Nephron (organoid): ENCODE measurements at regions not wholly inside any gene's neighbourhood (a gene's known extent, or its start where the extent isn't known, plus 50 kb on each side); places are given as distances from the start of the nearest gene placed in this dataset.
A peak's percentile ranks its signal among the peaks of the same experiment; 100 is the strongest.

Experiments
- H3K27ac Mint-ChIP-seq, 3 experiments: 2 replicates each; pipeline ENCODE4 v1.8.0; 2020; ENCODE audit warnings: mixed read lengths in 3 of 3, mild to moderate bottlenecking in 2 of 3, moderate library complexity in 1 of 3
- H3K27me3 Mint-ChIP-seq: 2 replicates; pipeline ENCODE4 v1.8.0; 2021; ENCODE audit warnings: low read depth, mild to moderate bottlenecking, moderate library complexity, mixed read lengths
- H3K36me3 Mint-ChIP-seq: 2 replicates; pipeline ENCODE4 v1.8.0; 2020; ENCODE audit warnings: low read depth, mixed read lengths
- H3K4me1 Mint-ChIP-seq: 2 replicates; pipeline ENCODE4 v1.8.0; 2020; ENCODE audit warnings: mixed read lengths
- H3K4me3 Mint-ChIP-seq, 3 experiments: 2 replicates each; pipeline ENCODE4 v1.8.0; 2020; ENCODE audit warnings: mild to moderate bottlenecking in 3 of 3, mixed read lengths in 3 of 3, moderate library complexity in 2 of 3
- H3K9me3 Mint-ChIP-seq: 2 replicates; pipeline ENCODE4 v1.8.0; 2020; ENCODE audit warnings: mixed read lengths
- CTCF ChIP-seq, 3 experiments: fragments of 200-600 bp; sonication (generic); IDR thresholded peaks; one replicate each; pipeline ENCODE4 v1.5.0; 2021; ENCODE audit warnings: antibody characterized with exemption in 3 of 3; ENCODE audit not compliant: unreplicated experiment in 3 of 3

GRCh38 chr11:82176945-82177344, 556.7 kb downstream of the FAM181B start:
- Mint-ChIP-seq H3K9me3 (peaks cover 6% of the 10 kb centered on the region), H3K27me3 (no peaks in the 10 kb centered on the region), H3K36me3 (no peaks in the 10 kb centered on the region), H3K4me1 (no peaks in the 10 kb centered on the region), H3K4me3 (no peak overlapping the region), H3K27ac (no peak overlapping the region)
- no peak for TF ChIP-seq CTCF (IDR thresholded peaks at IDR 0.05; ENCODE audit: unreplicated experiment in 3 of 3)

- no peak overlapping the region for H3K4me3 Mint-ChIP-seq
- no peaks in the 10 kb centered on the region for H3K27me3 Mint-ChIP-seq
- no peaks in the 10 kb centered on the region for H3K4me1 Mint-ChIP-seq
- TF ChIP-seq CTCF (IDR thresholded peaks at IDR 0.05; ENCODE audit: unreplicated experiment in 3 of 3), result no peak
- no peaks in the 10 kb centered on the region for H3K36me3 Mint-ChIP-seq
- peaks cover 6% of the 10 kb centered on the region for H3K9me3 Mint-ChIP-seq
- no peak overlapping the region for H3K27ac Mint-ChIP-seq
Observed at GRCh38 chr11:82176365-82176764, 557.3 kb downstream of the FAM181B start.

GRCh38 chr11:82174610-82175009, 559.1 kb downstream of the FAM181B start:
- Mint-ChIP-seq H3K9me3 (no peaks in the 10 kb centered on the region), H3K36me3 (no peaks in the 10 kb centered on the region), H3K4me1 (no peaks in the 10 kb centered on the region), H3K27me3 (no peaks in the 10 kb centered on the region), H3K27ac (no peak overlapping the region), H3K4me3 (no peak overlapping the region)
- peak in 1 of 3 experiments; percentile 33 for TF ChIP-seq CTCF (IDR thresholded peaks at IDR 0.05; ENCODE audit: unreplicated experiment in 3 of 3)

GRCh38 chr11:82146789-82147188, 586.9 kb downstream of the FAM181B start:
- Mint-ChIP-seq H3K36me3 (no peaks in the 10 kb centered on the region), H3K9me3 (no peaks in the 10 kb centered on the region), H3K27ac (no peak overlapping the region), H3K4me3 (no peak overlapping the region), H3K27me3 (no peaks in the 10 kb centered on the region), H3K4me1 (peaks cover 4% of the 10 kb centered on the region)
- TF ChIP-seq CTCF (IDR thresholded peaks at IDR 0.05; ENCODE audit: unreplicated experiment in 3 of 3), result no peak

- Mint-ChIP-seq H3K36me3 (no peaks in the 10 kb centered on the region), H3K27me3 (peaks cover 13% of the 10 kb centered on the region), H3K4me1 (no peaks in the 10 kb centered on the region), H3K27ac (no peak overlapping the region), H3K4me3 (no peak overlapping the region), H3K9me3 (peaks cover 10% of the 10 kb centered on the region)
- no peak for TF ChIP-seq CTCF (IDR thresholded peaks at IDR 0.05; ENCODE audit: unreplicated experiment in 3 of 3)
Observed at GRCh38 chr11:82118946-82119345, 614.7 kb downstream of the FAM181B start.

- peaks cover 13% of the 10 kb centered on the region for H3K27me3 Mint-ChIP-seq
- TF ChIP-seq CTCF (IDR thresholded peaks at IDR 0.05; ENCODE audit: unreplicated experiment in 3 of 3), result no peak
Observed at GRCh38 chr11:82117362-82117761, 616.3 kb downstream of the FAM181B start.

More at GRCh38 chr11:82117362-82117761, 616.3 kb downstream of the FAM181B start:
- Mint-ChIP-seq H3K27ac (no peak overlapping the region), H3K36me3 (no peaks in the 10 kb centered on the region), H3K9me3 (peaks cover 6% of the 10 kb centered on the region), H3K4me3 (no peak overlapping the region), H3K4me1 (no peaks in the 10 kb centered on the region)
